Left ventricle myocardium inferior (tissue), 1 donor: ENCODE measurements at regions not wholly inside any gene's neighbourhood (a gene's known extent, or its start where the extent isn't known, plus 50 kb on each side); places are given as distances from the start of the nearest gene placed in this dataset.

Experiments
- DNase-seq: peaks from one replicate; pipeline ENCODE4 v3.0.0-alpha.2; 2020
- H3K27ac ChIP-seq: fragments of 200-600 bp; replicated peaks from 2 replicates; pipeline ENCODE4 v1.8.0; 2021
- H3K27me3 ChIP-seq: fragments of 200-600 bp; 2 replicates; pipeline ENCODE4 v1.8.0; 2021; ENCODE audit warnings: low read depth
- H3K36me3 ChIP-seq: fragments of 200-600 bp; 2 replicates; pipeline ENCODE4 v1.8.0; 2021
- H3K4me1 ChIP-seq: fragments of 200-600 bp; 2 replicates; pipeline ENCODE4 v1.8.0; 2021
- H3K4me3 ChIP-seq: fragments of 200-600 bp; 2 replicates; pipeline ENCODE4 v1.8.0; 2021; ENCODE audit warnings: mild to moderate bottlenecking, moderate library complexity
- H3K9me3 ChIP-seq: fragments of 200-600 bp; replicated peaks from 2 replicates; pipeline ENCODE4 v1.8.0; 2021
- intact Hi-C: fragments of 100-400 bp; cut with micrococcal nuclease; formaldehyde crosslinking; loops from one replicate; pipeline ENCODE4 v1.11.0; 2022
- TF ChIP-seq, protein P1 (sequence below): fragments of 200-600 bp; IDR thresholded peaks from 2 replicates; pipeline ENCODE4 v1.8.0; 2021; ENCODE audit warnings: antibody characterized with exemption, mild to moderate bottlenecking, borderline replicate concordance
- donor health status: DM: no; HTN: yes; CAD: no; lungs with severe emphysema.

DNA sequence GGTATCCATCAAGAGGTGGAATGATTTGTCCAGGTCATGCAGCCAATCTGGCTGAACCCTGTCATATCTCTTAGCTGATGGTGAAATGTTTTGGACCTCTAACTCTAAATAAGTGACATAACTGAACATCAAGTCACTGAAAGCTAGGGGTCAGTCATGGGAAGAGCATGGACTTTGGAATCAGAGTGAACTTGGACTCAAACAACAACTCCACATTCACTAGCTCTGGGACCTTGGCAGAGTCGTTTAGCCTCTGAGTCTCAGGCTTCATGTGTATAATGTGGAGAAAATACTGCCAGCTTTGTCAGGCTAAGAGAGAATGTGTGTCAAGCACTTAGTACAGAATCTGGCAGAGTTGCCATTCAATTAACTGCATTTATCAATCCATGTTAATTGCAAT lies 557.8 kb upstream of the CFAP20DC start:
- Histone ChIP-seq H3K4me1 (peaks cover 22% of the 10 kb centered on the region), H3K27me3 (no peaks in the 10 kb centered on the region), H3K36me3 (no peaks in the 10 kb centered on the region), H3K4me3 (no peak overlapping the region), H3K27ac (peak overlapping the region; percentile 87), H3K9me3 (no peaks in the 10 kb centered on the region)
- intact Hi-C loops: no loop called here
- TF ChIP-seq, protein P1, sequence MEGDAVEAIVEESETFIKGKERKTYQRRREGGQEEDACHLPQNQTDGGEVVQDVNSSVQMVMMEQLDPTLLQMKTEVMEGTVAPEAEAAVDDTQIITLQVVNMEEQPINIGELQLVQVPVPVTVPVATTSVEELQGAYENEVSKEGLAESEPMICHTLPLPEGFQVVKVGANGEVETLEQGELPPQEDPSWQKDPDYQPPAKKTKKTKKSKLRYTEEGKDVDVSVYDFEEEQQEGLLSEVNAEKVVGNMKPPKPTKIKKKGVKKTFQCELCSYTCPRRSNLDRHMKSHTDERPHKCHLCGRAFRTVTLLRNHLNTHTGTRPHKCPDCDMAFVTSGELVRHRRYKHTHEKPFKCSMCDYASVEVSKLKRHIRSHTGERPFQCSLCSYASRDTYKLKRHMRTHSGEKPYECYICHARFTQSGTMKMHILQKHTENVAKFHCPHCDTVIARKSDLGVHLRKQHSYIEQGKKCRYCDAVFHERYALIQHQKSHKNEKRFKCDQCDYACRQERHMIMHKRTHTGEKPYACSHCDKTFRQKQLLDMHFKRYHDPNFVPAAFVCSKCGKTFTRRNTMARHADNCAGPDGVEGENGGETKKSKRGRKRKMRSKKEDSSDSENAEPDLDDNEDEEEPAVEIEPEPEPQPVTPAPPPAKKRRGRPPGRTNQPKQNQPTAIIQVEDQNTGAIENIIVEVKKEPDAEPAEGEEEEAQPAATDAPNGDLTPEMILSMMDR: peak; percentile 40
- no peak for DNase-seq

DNA sequence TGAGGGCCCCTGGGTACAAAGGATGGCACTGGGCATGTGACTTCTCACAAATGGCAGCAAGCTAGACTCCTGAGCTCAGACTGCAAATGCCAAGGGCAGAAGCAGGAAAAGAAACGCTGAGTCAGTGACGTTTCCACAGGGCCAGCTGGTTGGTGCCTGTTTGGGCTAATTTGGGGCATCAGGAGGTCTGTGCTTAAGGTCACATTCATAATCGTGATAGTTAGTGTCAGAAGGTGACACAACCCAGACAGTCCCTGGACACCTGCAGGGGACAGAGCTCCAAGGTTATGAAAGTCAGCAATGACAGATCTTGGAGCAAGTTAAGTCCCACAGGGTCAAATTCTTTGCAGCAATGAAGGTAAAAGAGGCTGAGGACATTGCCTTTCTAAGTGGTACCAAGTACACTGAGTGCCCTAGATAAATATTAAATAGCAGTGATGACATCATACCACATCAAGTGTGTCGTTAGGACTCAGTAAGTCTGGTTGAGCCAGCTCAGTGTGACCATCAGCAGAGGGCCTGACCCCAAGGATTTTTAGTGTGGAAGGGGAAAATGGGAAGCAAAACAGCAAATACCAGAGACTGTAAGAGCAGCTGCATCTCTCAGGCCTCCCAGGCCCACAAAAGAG lies 556.9 kb upstream of the CFAP20DC start:
- Histone ChIP-seq H3K27ac (peak overlapping the region; percentile 87), H3K27me3 (no peaks in the 10 kb centered on the region), H3K4me1 (peaks cover 22% of the 10 kb centered on the region), H3K36me3 (no peaks in the 10 kb centered on the region), H3K9me3 (no peaks in the 10 kb centered on the region), H3K4me3 (no peak overlapping the region)
- no peak for DNase-seq
- TF ChIP-seq, protein P1: no peak
- intact Hi-C loops: no loop called here

DNA sequence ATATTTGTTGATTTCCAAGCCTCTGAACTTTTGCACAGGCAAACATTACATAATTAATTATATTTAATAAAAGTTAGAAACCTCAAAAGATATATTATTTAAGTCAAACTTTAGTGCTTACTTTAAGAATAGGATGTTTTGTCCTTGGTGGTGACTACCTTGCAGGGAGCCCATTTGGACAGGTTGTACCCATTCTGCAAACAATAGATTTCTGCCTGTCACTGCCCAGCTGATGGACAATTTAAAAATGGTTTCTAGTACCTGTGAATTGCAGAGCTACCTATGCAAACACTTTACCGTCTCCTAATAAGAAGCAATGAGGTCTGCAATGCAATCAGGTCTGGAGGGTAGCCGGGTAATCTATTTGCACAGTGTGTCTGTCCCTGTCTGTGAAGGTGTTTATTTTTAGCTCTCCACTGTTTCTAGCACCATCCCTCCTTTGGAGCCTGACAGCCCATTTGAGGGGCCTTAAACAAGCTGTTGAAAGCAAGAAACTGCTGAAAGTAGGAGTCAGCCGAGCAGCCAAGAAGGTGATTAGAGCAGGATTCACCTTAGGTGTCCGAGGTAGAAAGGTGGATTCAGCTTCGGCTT lies 556.2 kb upstream of the CFAP20DC start:
- no peaks in the 10 kb centered on the region for H3K36me3 ChIP-seq
- H3K4me3 ChIP-seq: no peak overlapping the region
- intact Hi-C loops: no loop called here
- DNase-seq: no peak
- peak overlapping the region; percentile 87 for H3K27ac ChIP-seq
- TF ChIP-seq, protein P1: no peak
- no peaks in the 10 kb centered on the region for H3K9me3 ChIP-seq
- H3K27me3 ChIP-seq: no peaks in the 10 kb centered on the region
- peaks cover 22% of the 10 kb centered on the region for H3K4me1 ChIP-seq

DNA sequence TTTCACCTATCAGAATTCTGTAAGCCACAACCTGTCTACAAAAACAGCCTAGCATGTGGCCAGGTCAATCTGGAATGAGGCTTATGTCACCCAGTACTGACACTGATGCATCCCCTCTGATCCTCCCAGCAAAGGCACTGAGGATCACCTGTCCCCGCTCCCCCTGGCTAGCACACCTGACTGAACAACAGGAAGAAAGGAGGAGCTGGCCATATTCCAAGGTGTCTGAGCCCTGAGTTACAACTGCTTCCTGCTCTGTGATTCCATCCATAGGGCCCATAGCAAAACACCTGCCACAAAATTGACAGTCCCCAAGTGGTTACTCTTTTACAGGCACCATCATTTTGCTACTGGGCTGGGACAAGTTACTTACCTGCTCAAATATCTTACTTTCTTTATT lies 555.5 kb upstream of the CFAP20DC start:
- peaks cover 22% of the 10 kb centered on the region for H3K4me1 ChIP-seq
- intact Hi-C loops: no loop called here

DNA sequence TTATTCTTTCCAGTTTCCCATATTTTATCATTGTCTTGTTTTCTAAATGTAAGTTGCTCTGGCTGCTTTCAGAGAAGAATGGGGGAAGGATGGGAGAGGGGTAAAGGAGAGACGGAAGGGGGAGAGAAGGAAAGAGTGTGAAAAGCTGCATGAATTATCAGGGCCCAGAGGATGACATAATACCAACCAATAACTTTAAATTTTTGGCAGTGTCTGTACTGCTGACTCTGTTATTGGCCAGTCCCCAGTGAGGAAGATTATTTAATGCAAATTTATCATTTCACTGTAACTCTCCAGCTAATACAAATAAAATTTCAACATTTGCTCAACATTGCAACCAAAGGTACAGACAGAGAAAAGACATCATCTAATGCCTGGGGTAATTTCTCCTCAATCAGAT lies 551.7 kb upstream of the CFAP20DC start:
- intact Hi-C loops: no loop called here
- Histone ChIP-seq H3K4me1 (peaks cover 17% of the 10 kb centered on the region), H3K27ac (no peak overlapping the region), H3K36me3 (no peaks in the 10 kb centered on the region), H3K4me3 (no peak overlapping the region), H3K27me3 (no peaks in the 10 kb centered on the region), H3K9me3 (no peaks in the 10 kb centered on the region)
- TF ChIP-seq, protein P1: no peak
- no peak for DNase-seq

More for the DNA sequence above, 555.5 kb upstream of the CFAP20DC start:
- H3K27me3 ChIP-seq: no peaks in the 10 kb centered on the region
- H3K36me3 ChIP-seq: no peaks in the 10 kb centered on the region
- no peaks in the 10 kb centered on the region for H3K9me3 ChIP-seq
- TF ChIP-seq, protein P1: no peak
- H3K4me3 ChIP-seq: no peak overlapping the region
- no peak overlapping the region for H3K27ac ChIP-seq
- DNase-seq: no peak
